Endothelial cell of umbilical vein (primary cell): ENCODE measurements at regions not wholly inside any gene's neighbourhood (a gene's known extent, or its start where the extent isn't known, plus 50 kb on each side); places are given as distances from the start of the nearest gene placed in this dataset.

Experiments used
- BruUV-seq: library from RNA; stranded (reverse); fragments of 400-500 nt; replicated peaks from 2 replicates; lab custom pipeline; 2021; lab: Mats Ljungman, UMichigan
- CTCF ChIA-PET: fragments of 300-600, 350-600 bp; sonication (Branson Sonifier 250); formaldehyde crosslinking; loops from one replicate; lab custom pipeline; 2021; ENCODE audit warnings: antibody characterized with exemption, inconsistent platforms; lab: Charles Lee
- POLR2A ChIA-PET: fragments of 300-600, 350-600 bp; sonication (Branson Sonifier 250); formaldehyde crosslinking; loops from one replicate; lab custom pipeline; 2021; ENCODE audit warnings: antibody characterized with exemption, inconsistent platforms; lab: Charles Lee
- DNase-seq: peaks from one replicate; pipeline ENCODE4 v3.0.0-alpha.2; 2011; ENCODE audit warnings: low read depth, low spot score
- FAIRE-seq: peaks from 2 replicates; lab custom pipeline; 2011; peaks lifted over from hg19 to GRCh38; lab: Jason Lieb, UNC
- H2AFZ ChIP-seq: 2 replicates; pipeline ENCODE4 v1.6.0; 2012; ENCODE audit warnings: low read depth, low read length, control low read depth, inconsistent platforms
- H3K27ac ChIP-seq: 2 replicates; pipeline ENCODE4 v1.5.1; 2011; ENCODE audit warnings: low read depth, mild to moderate bottlenecking, control low read depth, low read length, moderate library complexity; ENCODE audit not compliant: insufficient read depth
- H3K27me3 ChIP-seq, 2 experiments: 2 replicates each; pipeline versions ENCODE4 v1.6.0 to v1.6.1; 2011; ENCODE audit warnings: low read length in 2 of 2, mixed read lengths in 1 of 2; ENCODE audit not compliant: control insufficient read depth in 2 of 2, insufficient read depth in 2 of 2
- H3K36me3 ChIP-seq, 2 experiments: 2 replicates in 1 of 2; 3 replicates in 1 of 2; pipeline ENCODE4 v1.5.1; 2011; ENCODE audit warnings: low read length in 2 of 2, mild to moderate bottlenecking in 1 of 2, moderate library complexity in 1 of 2; ENCODE audit not compliant: control insufficient read depth in 2 of 2, insufficient read depth in 2 of 2; ENCODE audit errors: extremely low read depth in 1 of 2
- H3K4me1 ChIP-seq: 3 replicates; pipeline ENCODE4 v1.5.1; 2011; ENCODE audit warnings: mild to moderate bottlenecking, low read length; ENCODE audit not compliant: control insufficient read depth, insufficient read depth; ENCODE audit errors: extremely low read depth
- H3K4me2 ChIP-seq: 2 replicates; pipeline ENCODE4 v1.6.1; 2011; ENCODE audit warnings: low read length, control low read depth, mixed read lengths; ENCODE audit not compliant: insufficient read depth
- H3K4me3 ChIP-seq, 3 experiments: fragments of 200-600 bp in 1 of 3; sonication (generic), shearing (Covaris generic) in 1 of 3; replicated peaks in 1 of 3; 2 replicates each; pipeline ENCODE4 v1.5.1; 2011 to 2016; ENCODE audit warnings: control low read depth in 3 of 3, low read length in 3 of 3, mild to moderate bottlenecking in 2 of 3, inconsistent platforms in 1 of 3, low read depth in 1 of 3, moderate library complexity in 1 of 3; ENCODE audit not compliant: insufficient read depth in 1 of 3
- H3K79me2 ChIP-seq: 2 replicates; pipeline ENCODE4 v1.6.0; 2012; ENCODE audit warnings: low read length, inconsistent platforms; ENCODE audit not compliant: control insufficient read depth, insufficient read depth
- H3K9ac ChIP-seq: replicated peaks from 2 replicates; pipeline ENCODE3; 2011; ENCODE audit warnings: low read length, control low read depth; ENCODE audit not compliant: insufficient read depth; ENCODE audit errors: extremely low read depth
- H3K9me1 ChIP-seq: replicated peaks from 3 replicates; pipeline ENCODE4 v1.6.0; 2011; ENCODE audit warnings: mild to moderate bottlenecking, low read length; ENCODE audit not compliant: control insufficient read depth, insufficient read depth; ENCODE audit errors: extremely low read depth
- H3K9me3 ChIP-seq: replicated peaks from 2 replicates; pipeline ENCODE4 v1.5.1; 2012; ENCODE audit warnings: low read length, inconsistent platforms; ENCODE audit not compliant: control insufficient read depth, insufficient read depth
- H4K20me1 ChIP-seq: replicated peaks from 2 replicates; pipeline ENCODE3; 2011; ENCODE audit warnings: mild to moderate bottlenecking, low read length; ENCODE audit not compliant: control insufficient read depth, insufficient read depth; ENCODE audit errors: extremely low read depth
- CTCF ChIP-seq, 2 donors: IDR thresholded peaks; 1 replicate in 1 of 2; 2 replicates in 1 of 2; pipeline ENCODE4 v1.5.1; 2011; ENCODE audit warnings: low read length in 2 of 2, mild to moderate bottlenecking in 2 of 2, moderate library complexity in 2 of 2, control low read depth in 1 of 2, inconsistent platforms in 1 of 2, low read depth in 1 of 2; ENCODE audit not compliant: insufficient read depth in 1 of 2; ENCODE audit errors: extremely low read depth in 1 of 2
- EZH2 ChIP-seq: IDR thresholded peaks from 2 replicates; pipeline ENCODE4 v1.6.1; 2012; ENCODE audit warnings: borderline replicate concordance, low read depth, mild to moderate bottlenecking, moderate library complexity, low read length, inconsistent platforms; ENCODE audit not compliant: severe bottlenecking
- FOS ChIP-seq: IDR thresholded peaks from 2 replicates; pipeline ENCODE4 v1.6.1; 2011; ENCODE audit warnings: mild to moderate bottlenecking, low read length, moderate library complexity, borderline replicate concordance; ENCODE audit not compliant: insufficient read depth
- GATA2 ChIP-seq: IDR thresholded peaks from 2 replicates; pipeline ENCODE4 v1.7.0; 2011; ENCODE audit warnings: low read depth, mild to moderate bottlenecking, moderate library complexity, mixed read lengths, low read length; ENCODE audit not compliant: insufficient read length, insufficient read depth
- JUN ChIP-seq: IDR thresholded peaks from 2 replicates; pipeline ENCODE4 v1.6.1; 2011; ENCODE audit warnings: borderline replicate concordance, low read depth; ENCODE audit not compliant: insufficient read length, insufficient read depth
- MAX ChIP-seq: IDR thresholded peaks from 2 replicates; pipeline ENCODE4 v1.6.1; 2011; ENCODE audit not compliant: insufficient read depth, insufficient read length
- MYC ChIP-seq: IDR thresholded peaks from one replicate; pipeline ENCODE4 v1.6.1; 2011; ENCODE audit warnings: mild to moderate bottlenecking, low read depth, low read length
- POLR2A ChIP-seq: IDR thresholded peaks from 2 replicates; pipeline ENCODE4 v1.6.1; 2012; ENCODE audit warnings: low read depth, mild to moderate bottlenecking, control low read depth, low read length
- POLR2AphosphoS5 ChIP-seq: IDR thresholded peaks from 2 replicates; pipeline ENCODE4 v1.6.1; 2012; ENCODE audit warnings: low read depth, mild to moderate bottlenecking, control low read depth, low read length, moderate library complexity; ENCODE audit not compliant: insufficient read depth
- dilution Hi-C: fragments of 300-500 bp; cut with MboI; formaldehyde crosslinking; loops from one replicate; pipeline ENCODE4 v1.15.0; 2019; ENCODE audit warnings: low sequenced_read_pairs; ENCODE audit not compliant: extremely low pct_ligation_motif_present
- intact Hi-C: fragments of 100-400 bp; cut with micrococcal nuclease; formaldehyde crosslinking; loops from one replicate; pipeline ENCODE4 v1.10.0; 2022

- Histone ChIP-seq H3K79me2 (no peaks in the 10 kb centered on the region), H3K9ac (no peak overlapping the region), H4K20me1 (no peaks in the 10 kb centered on the region), H3K9me3 (no peaks in the 10 kb centered on the region), H3K9me1 (no peaks in the 10 kb centered on the region), H3K36me3 (no peaks in the 10 kb centered on the region), H3K4me3 (no peak overlapping the region), H2AFZ (no peak overlapping the region), H3K27ac (no peak overlapping the region), H3K27me3 (no peaks in the 10 kb centered on the region), H3K4me2 (no peak overlapping the region), H3K4me1 (no peaks in the 10 kb centered on the region)
- TF ChIP-seq FOS (no peak), EZH2 (no peak), POLR2A (no peak), CTCF (IDR thresholded peaks at IDR 0.05; ENCODE audit: extremely low read depth in 1 of 2, insufficient read depth in 1 of 2, low read depth in 1 of 2, low read length in 2 of 2) (no peak), MAX (no peak), GATA2 (no peak), POLR2AphosphoS5 (no peak), JUN (no peak), MYC (no peak)
- ChIA-PET CTCF (no interaction called here), POLR2A (no interaction called here)
- FAIRE-seq: no peak
- DNase-seq: no peak
- no TSS peak for BruUV-seq
- dilution Hi-C loops: no loop called here
- intact Hi-C loops: no loop called here
These were observed 64.0 kb upstream of the DUSP5 start for GRCh38 chr10:110433740-110434139.
